ENCODE measurements at regions not wholly inside any gene's neighbourhood (a gene's known extent, or its start where the extent isn't known, plus 50 kb on each side); places are given as distances from the start of the nearest gene placed in this dataset.

DNA sequence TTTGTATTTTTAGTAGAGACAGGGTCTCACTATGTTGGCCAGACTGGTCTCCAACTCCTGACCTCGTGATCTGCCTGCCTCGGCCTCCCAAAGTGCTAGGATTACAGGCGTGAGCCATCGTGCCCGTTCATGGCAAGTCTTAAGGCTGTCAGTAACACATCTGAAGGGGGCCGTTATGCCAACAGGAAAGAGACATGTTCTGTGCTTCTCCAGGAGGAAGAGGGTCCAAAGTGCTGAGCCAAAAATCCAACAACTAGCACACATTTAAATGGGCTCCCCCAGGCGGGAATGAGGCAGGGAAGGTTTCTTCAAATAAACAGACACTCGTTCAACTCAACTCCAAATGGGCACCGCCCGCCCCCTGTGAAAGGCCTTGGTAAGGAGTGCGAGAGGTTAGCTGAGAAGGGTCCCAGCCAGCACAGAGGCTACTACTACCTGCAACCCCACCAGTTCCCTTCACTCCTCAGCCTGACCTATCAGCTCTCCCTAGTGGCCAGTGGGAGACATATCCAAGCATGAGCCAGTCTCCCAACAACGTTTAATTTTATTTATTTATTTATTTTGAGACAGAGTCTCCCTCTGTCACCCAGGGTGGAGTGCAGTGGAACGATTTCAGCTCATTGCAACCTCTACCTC is 84.1 kb upstream of the DMRT1 start:
- H2AFZ ChIP-seq (ENCODE audit: low read length) = no peak overlapping the region
- no peak overlapping the region for H3K4me2 ChIP-seq (ENCODE audit: low read length)
- no peaks in the 10 kb centered on the region for H3K9me3 ChIP-seq (ENCODE audit: low read length)
- H4K20me1 ChIP-seq (ENCODE audit: insufficient read depth, low read length) = no peaks in the 10 kb centered on the region
- H3K27ac ChIP-seq (ENCODE audit: low read depth, low read length, poor library complexity, severe bottlenecking) = no peak overlapping the region
- intact Hi-C loops (cut with micrococcal nuclease; ENCODE audit: unreplicated experiment) = no loop called here
- no peaks in the 10 kb centered on the region for H3K9me2 ChIP-seq (ENCODE audit: insufficient read depth, low read length)
- H3K79me2 ChIP-seq (ENCODE audit: insufficient read depth, low read depth, low read length) = no peaks in the 10 kb centered on the region
- no peaks in the 10 kb centered on the region for H3K4me1 ChIP-seq (ENCODE audit: insufficient read depth, low read length, poor library complexity, severe bottlenecking)
- TF ChIP-seq, protein P1, sequence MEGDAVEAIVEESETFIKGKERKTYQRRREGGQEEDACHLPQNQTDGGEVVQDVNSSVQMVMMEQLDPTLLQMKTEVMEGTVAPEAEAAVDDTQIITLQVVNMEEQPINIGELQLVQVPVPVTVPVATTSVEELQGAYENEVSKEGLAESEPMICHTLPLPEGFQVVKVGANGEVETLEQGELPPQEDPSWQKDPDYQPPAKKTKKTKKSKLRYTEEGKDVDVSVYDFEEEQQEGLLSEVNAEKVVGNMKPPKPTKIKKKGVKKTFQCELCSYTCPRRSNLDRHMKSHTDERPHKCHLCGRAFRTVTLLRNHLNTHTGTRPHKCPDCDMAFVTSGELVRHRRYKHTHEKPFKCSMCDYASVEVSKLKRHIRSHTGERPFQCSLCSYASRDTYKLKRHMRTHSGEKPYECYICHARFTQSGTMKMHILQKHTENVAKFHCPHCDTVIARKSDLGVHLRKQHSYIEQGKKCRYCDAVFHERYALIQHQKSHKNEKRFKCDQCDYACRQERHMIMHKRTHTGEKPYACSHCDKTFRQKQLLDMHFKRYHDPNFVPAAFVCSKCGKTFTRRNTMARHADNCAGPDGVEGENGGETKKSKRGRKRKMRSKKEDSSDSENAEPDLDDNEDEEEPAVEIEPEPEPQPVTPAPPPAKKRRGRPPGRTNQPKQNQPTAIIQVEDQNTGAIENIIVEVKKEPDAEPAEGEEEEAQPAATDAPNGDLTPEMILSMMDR (conservative IDR thresholded peaks at IDR 0.05; ENCODE audit: low read length) = peak; percentile 74
- TF ChIP-seq EZH2phosphoT487 (IDR thresholded peaks at IDR 0.05; ENCODE audit: borderline replicate concordance, low read depth, low read length) = no peak
- BruUV-seq (replicated peaks) = no TSS peak
- ChIA-PET POLR2A (interaction anchor here (0.6 kb wide), 1 partner anchor 204 kb away, joined by 3 read pairs; no protein-coding TSS in a partner anchor), CTCF (ENCODE audit: unreplicated experiment) (interaction anchor here (1.3 kb wide), 1 partner anchor 142 kb away, joined by 3 read pairs; no protein-coding TSS in a partner anchor)
- peak; percentile 69 for DNase-seq (ENCODE audit: low spot score)
- no peaks in the 10 kb centered on the region for H3K36me3 ChIP-seq (ENCODE audit: insufficient read depth, low read length)
- H3K4me3 ChIP-seq (ENCODE audit: low read depth, low read length, poor library complexity, severe bottlenecking) = no peak overlapping the region

DNA sequence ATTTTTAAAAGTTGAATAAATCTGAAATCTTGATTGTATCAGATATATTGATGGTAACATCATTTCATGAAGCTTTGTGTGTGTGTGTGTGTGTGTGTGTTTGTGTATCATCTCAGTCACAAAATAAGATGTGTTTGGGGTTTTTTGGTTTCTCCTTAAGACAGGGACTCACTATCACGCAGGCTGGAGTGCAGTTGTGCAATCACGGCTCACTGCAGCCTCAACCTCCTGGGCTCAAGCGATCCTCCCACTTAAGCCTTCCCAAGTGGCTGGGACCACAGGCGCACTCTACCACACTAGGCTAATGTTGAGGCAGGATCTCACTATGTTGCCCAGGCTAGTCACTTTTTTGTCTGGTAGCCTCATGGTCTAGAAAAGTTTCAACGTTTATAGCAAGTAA is 83.4 kb upstream of the DMRT1 start:
- H3K27ac ChIP-seq (ENCODE audit: low read depth, low read length, poor library complexity, severe bottlenecking) = no peak overlapping the region
- ChIA-PET POLR2A (interaction anchor here (0.8 kb wide), 2 partner anchors 20 to 137 kb away, joined by 3 read pairs; no protein-coding TSS in a partner anchor), CTCF (ENCODE audit: unreplicated experiment) (no interaction called here)
- no peaks in the 10 kb centered on the region for H3K9me3 ChIP-seq (ENCODE audit: low read length)
- no peak overlapping the region for H3K4me2 ChIP-seq (ENCODE audit: low read length)
- H3K4me3 ChIP-seq (ENCODE audit: low read depth, low read length, poor library complexity, severe bottlenecking) = no peak overlapping the region
- H3K36me3 ChIP-seq (ENCODE audit: insufficient read depth, low read length) = no peaks in the 10 kb centered on the region
- intact Hi-C loops (cut with micrococcal nuclease; ENCODE audit: unreplicated experiment) = no loop called here
- no peaks in the 10 kb centered on the region for H4K20me1 ChIP-seq (ENCODE audit: insufficient read depth, low read length)
- TF ChIP-seq, protein P1 (conservative IDR thresholded peaks at IDR 0.05; ENCODE audit: low read length) = no peak
- no peak for TF ChIP-seq EZH2phosphoT487 (IDR thresholded peaks at IDR 0.05; ENCODE audit: borderline replicate concordance, low read depth, low read length)
- no peak overlapping the region for H2AFZ ChIP-seq (ENCODE audit: low read length)
- DNase-seq (ENCODE audit: low spot score) = no peak
- H3K4me1 ChIP-seq (ENCODE audit: insufficient read depth, low read length, poor library complexity, severe bottlenecking) = no peaks in the 10 kb centered on the region
- H3K9me2 ChIP-seq (ENCODE audit: insufficient read depth, low read length) = no peaks in the 10 kb centered on the region
- BruUV-seq (replicated peaks) = no TSS peak
- no peaks in the 10 kb centered on the region for H3K79me2 ChIP-seq (ENCODE audit: insufficient read depth, low read depth, low read length)

DNA sequence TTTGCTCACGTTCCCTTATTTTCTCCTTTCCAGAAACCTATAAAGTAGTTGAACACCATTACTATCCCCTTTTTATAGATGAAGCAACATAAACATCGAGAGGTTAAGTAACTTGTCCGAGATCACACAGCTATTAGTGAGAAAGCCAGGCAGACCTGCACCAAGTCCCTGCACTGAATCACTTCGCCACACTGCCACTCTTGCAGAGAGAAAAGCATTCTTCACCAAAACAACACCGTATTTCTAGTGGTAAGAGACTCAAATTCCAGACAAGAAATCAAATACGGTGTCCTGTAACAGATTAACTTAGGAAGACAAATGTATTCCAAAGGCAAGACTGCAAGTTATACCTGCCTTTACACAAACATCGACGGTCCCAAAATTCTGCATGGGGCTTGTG is 82.0 kb upstream of the DMRT1 start:
- no peak overlapping the region for H3K27ac ChIP-seq (ENCODE audit: low read depth, low read length, poor library complexity, severe bottlenecking)
- no peak for DNase-seq (ENCODE audit: low spot score)
- POLR2A ChIA-PET = interaction anchor here (0.7 kb wide), 1 partner anchor 39 kb away, joined by 3 read pairs; no protein-coding TSS in a partner anchor
- TF ChIP-seq EZH2phosphoT487 (IDR thresholded peaks at IDR 0.05; ENCODE audit: borderline replicate concordance, low read depth, low read length) = no peak
- TF ChIP-seq, protein P1 (conservative IDR thresholded peaks at IDR 0.05; ENCODE audit: low read length) = no peak
- H2AFZ ChIP-seq (ENCODE audit: low read length) = no peak overlapping the region
- BruUV-seq (replicated peaks) = no TSS peak
- no peaks in the 10 kb centered on the region for H3K9me2 ChIP-seq (ENCODE audit: insufficient read depth, low read length)
- H3K9me3 ChIP-seq (ENCODE audit: low read length) = no peaks in the 10 kb centered on the region
- intact Hi-C loops (cut with micrococcal nuclease; ENCODE audit: unreplicated experiment) = no loop called here
- CTCF ChIA-PET (ENCODE audit: unreplicated experiment) = no interaction called here
- H3K4me1 ChIP-seq (ENCODE audit: insufficient read depth, low read length, poor library complexity, severe bottlenecking) = peaks cover 7% of the 10 kb centered on the region
- H3K79me2 ChIP-seq (ENCODE audit: insufficient read depth, low read depth, low read length) = no peaks in the 10 kb centered on the region
- no peak overlapping the region for H3K4me3 ChIP-seq (ENCODE audit: low read depth, low read length, poor library complexity, severe bottlenecking)
- H3K36me3 ChIP-seq (ENCODE audit: insufficient read depth, low read length) = no peaks in the 10 kb centered on the region
- no peak overlapping the region for H3K4me2 ChIP-seq (ENCODE audit: low read length)
- H4K20me1 ChIP-seq (ENCODE audit: insufficient read depth, low read length) = no peaks in the 10 kb centered on the region

Measured in OCI-LY7 (cell line).